ENCODE measurements at regions not wholly inside any gene's neighbourhood (a gene's known extent, or its start where the extent isn't known, plus 50 kb on each side); places are given as distances from the start of the nearest gene placed in this dataset.

DNA sequence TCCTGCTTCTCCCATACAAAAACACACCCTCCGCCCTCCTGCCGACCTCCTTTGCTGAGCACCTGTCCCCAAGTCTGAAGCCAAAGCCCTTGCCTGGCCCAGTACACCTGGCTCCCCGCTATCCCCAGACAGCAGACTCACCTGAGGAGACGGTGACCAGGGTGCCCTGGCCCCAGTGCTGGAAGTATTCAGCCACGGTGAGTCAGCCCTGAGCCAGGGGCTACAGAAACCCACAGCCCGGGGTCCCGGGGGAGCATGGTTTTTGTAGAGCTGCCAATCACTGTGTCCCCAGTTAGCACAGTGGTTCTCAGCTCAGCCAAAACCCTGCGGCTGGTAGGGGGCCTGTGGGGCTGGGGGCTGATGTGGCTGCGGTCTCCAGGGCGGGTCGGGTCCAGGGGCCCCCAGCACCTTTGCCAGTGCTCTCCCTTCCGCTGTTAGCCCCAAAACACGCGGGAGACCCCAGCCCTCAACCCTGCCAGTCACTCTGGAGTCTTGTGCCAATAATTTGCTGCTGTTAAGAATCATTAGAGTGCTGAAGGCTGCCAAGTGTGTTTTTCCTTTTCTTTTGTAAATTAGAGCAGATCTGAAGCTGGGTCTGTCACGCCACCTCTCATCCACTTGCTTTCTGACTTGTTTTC is 339.0 kb downstream of the TMEM121 start:
- H3K4me1 ChIP-seq (ENCODE audit: control insufficient read depth, insufficient read depth, low read length) = no peaks in the 10 kb centered on the region
- no peaks in the 10 kb centered on the region for H3K9me3 ChIP-seq (ENCODE audit: control insufficient read depth, low read length)
- H3K27me3 ChIP-seq (ENCODE audit: control insufficient read depth, insufficient read depth, low read length) = no peaks in the 10 kb centered on the region
- H3K9ac ChIP-seq (ENCODE audit: low read length) = no peak overlapping the region
- no peak overlapping the region for H3K4me3 ChIP-seq (ENCODE audit: low read length)
- no peaks in the 10 kb centered on the region for H3K36me3 ChIP-seq (ENCODE audit: control insufficient read depth, insufficient read depth, low read length)

DNA sequence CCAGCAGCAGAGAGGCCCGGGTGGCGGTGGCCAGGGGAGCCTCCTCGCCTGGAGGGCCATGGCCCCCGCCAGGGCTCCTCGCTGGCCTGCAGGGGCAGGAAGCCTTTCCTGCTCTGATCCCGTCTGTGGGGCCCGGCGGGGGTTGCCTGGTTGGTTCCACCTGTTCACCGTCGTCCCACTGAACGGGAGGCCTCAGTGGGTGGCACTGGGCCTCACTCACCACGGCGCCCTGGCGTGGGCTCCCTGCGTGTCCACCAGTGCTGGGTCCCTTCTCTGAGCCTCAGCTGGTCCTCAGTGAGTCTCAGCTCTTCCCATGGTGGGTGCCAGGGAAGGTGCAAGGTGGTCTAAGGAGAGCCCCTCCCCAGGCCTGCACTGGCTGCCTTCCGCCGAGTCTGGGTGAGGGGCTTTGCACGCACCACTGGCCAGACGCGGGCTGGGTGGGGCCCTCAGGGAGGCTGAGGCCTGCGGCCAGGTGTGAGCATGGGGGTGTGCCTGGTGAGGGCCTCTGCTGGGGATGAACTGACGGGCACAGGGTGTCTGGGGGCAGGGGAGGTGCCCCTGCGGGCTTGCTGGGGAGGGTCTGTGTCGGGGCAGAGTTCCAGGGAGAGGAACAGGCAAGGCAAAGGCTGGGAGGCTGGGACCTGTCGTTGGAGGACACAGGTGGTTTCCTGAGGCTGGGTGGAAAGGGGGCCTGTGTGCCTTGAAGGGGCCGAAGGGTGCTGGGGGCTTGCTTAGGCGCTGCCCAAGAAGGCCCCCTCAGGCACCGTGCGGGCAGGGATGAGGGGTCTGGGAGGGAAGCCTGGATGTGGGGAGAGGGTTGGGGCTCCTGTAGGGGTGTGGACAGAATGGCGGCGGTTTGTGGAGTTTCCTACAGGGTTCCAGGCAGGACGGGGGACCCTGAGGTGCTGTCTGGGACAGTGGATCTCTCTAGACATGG is 339.8 kb downstream of the TMEM121 start:
- Histone ChIP-seq H3K9me3 (ENCODE audit: control insufficient read depth, low read length) (no peaks in the 10 kb centered on the region), H3K27me3 (ENCODE audit: control insufficient read depth, insufficient read depth, low read length) (no peaks in the 10 kb centered on the region), H3K9ac (ENCODE audit: low read length) (no peak overlapping the region), H3K4me1 (ENCODE audit: control insufficient read depth, insufficient read depth, low read length) (no peaks in the 10 kb centered on the region), H3K36me3 (ENCODE audit: control insufficient read depth, insufficient read depth, low read length) (no peaks in the 10 kb centered on the region), H3K4me3 (ENCODE audit: low read length) (no peak overlapping the region)

DNA sequence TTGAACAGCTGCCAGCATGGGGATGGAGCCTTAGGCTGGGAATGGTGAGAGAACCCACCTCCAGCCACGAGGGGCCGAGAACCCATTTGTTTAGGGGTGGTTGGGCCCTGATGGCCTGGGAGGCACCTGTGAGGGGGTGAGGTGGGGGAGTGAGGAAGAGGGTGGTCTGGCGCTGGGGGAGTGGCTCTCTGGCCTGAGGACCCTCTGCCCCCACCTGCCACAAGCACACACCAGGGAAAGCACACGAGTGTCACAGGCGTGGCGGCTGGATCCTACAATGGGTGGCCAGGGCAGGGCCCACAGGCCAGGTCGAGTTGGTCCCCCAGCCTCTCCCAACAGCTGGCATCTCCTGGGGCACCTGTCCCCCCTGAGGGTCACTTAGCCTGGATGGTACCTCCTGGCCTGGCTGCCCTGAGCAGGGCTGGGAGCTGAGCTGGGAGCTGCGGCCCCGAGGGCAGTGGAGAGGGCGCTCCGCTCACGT is 340.5 kb downstream of the TMEM121 start:
- Histone ChIP-seq H3K36me3 (ENCODE audit: control insufficient read depth, insufficient read depth, low read length) (no peaks in the 10 kb centered on the region), H3K4me1 (ENCODE audit: control insufficient read depth, insufficient read depth, low read length) (no peaks in the 10 kb centered on the region), H3K9me3 (ENCODE audit: control insufficient read depth, low read length) (no peaks in the 10 kb centered on the region), H3K27me3 (ENCODE audit: control insufficient read depth, insufficient read depth, low read length) (no peaks in the 10 kb centered on the region), H3K9ac (ENCODE audit: low read length) (no peak overlapping the region), H3K4me3 (ENCODE audit: low read length) (no peak overlapping the region)

DNA sequence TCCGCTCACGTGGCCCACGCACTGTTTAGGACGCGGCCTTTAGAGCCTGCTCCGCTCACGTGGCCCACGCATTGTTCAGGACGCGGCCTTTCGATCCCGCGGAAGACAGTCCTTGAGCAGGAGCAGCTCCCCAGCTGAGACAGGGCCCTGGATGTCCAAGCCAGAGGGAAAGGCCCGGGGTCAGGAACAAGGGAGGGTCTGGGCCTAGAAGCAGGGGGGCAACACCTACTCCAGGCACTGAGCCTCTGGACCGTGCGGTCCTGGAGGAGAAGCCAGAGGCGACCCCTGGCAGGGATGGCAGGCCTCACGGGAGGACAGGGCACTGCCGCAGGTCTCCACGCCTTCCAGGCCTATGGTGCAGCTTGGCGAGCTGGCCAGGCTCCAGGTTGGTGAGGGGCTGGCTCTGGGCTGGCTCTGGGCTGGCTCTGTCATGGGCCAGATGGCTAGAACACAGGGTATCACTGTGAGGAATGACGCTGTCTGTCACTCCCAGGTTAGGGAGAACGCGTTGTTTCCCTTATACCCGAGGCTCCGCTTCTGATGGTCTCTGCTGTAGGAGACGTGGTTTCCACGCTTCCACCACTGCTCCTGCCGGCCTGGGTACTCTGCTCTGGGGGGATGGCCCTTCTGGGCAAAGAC is 341.7 kb downstream of the TMEM121 start:
- H3K9ac ChIP-seq (ENCODE audit: low read length) = no peak overlapping the region
- no peaks in the 10 kb centered on the region for H3K36me3 ChIP-seq (ENCODE audit: control insufficient read depth, insufficient read depth, low read length)
- H3K9me3 ChIP-seq (ENCODE audit: control insufficient read depth, low read length) = no peaks in the 10 kb centered on the region
- H3K4me3 ChIP-seq (ENCODE audit: low read length) = no peak overlapping the region
- no peaks in the 10 kb centered on the region for H3K27me3 ChIP-seq (ENCODE audit: control insufficient read depth, insufficient read depth, low read length)
- no peaks in the 10 kb centered on the region for H3K4me1 ChIP-seq (ENCODE audit: control insufficient read depth, insufficient read depth, low read length)

- Histone ChIP-seq H3K36me3 (ENCODE audit: control insufficient read depth, insufficient read depth, low read length) (no peaks in the 10 kb centered on the region), H3K4me3 (ENCODE audit: low read length) (no peak overlapping the region), H3K4me1 (ENCODE audit: control insufficient read depth, insufficient read depth, low read length) (no peaks in the 10 kb centered on the region), H3K9ac (ENCODE audit: low read length) (no peak overlapping the region), H3K9me3 (ENCODE audit: control insufficient read depth, low read length) (no peaks in the 10 kb centered on the region), H3K27me3 (ENCODE audit: control insufficient read depth, insufficient read depth, low read length) (no peaks in the 10 kb centered on the region)
These were observed 345.2 kb downstream of the TMEM121 start for GRCh38 chr14:105871590-105871989.

- no peaks in the 10 kb centered on the region for H3K27me3 ChIP-seq (ENCODE audit: control insufficient read depth, insufficient read depth, low read length)
- H3K36me3 ChIP-seq (ENCODE audit: control insufficient read depth, insufficient read depth, low read length) = no peaks in the 10 kb centered on the region
- no peak overlapping the region for H3K9ac ChIP-seq (ENCODE audit: low read length)
- H3K4me1 ChIP-seq (ENCODE audit: control insufficient read depth, insufficient read depth, low read length) = no peaks in the 10 kb centered on the region
- no peaks in the 10 kb centered on the region for H3K9me3 ChIP-seq (ENCODE audit: control insufficient read depth, low read length)
- H3K4me3 ChIP-seq (ENCODE audit: low read length) = no peak overlapping the region
These were observed 347.6 kb downstream of the TMEM121 start for GRCh38 chr14:105873870-105874512.

GRCh38 chr14:105876158-105876557 is 349.8 kb downstream of the TMEM121 start:
- H3K4me3 ChIP-seq (ENCODE audit: low read length) = no peak overlapping the region
- no peaks in the 10 kb centered on the region for H3K4me1 ChIP-seq (ENCODE audit: control insufficient read depth, insufficient read depth, low read length)
- no peak overlapping the region for H3K9ac ChIP-seq (ENCODE audit: low read length)
- H3K9me3 ChIP-seq (ENCODE audit: control insufficient read depth, low read length) = no peaks in the 10 kb centered on the region
- no peaks in the 10 kb centered on the region for H3K36me3 ChIP-seq (ENCODE audit: control insufficient read depth, insufficient read depth, low read length)
- no peaks in the 10 kb centered on the region for H3K27me3 ChIP-seq (ENCODE audit: control insufficient read depth, insufficient read depth, low read length)

GRCh38 chr14:105876829-105877228 is 350.4 kb downstream of the TMEM121 start:
- Histone ChIP-seq H3K9me3 (ENCODE audit: control insufficient read depth, low read length) (no peaks in the 10 kb centered on the region), H3K9ac (ENCODE audit: low read length) (no peak overlapping the region), H3K4me3 (ENCODE audit: low read length) (no peak overlapping the region), H3K4me1 (ENCODE audit: control insufficient read depth, insufficient read depth, low read length) (no peaks in the 10 kb centered on the region), H3K27me3 (ENCODE audit: control insufficient read depth, insufficient read depth, low read length) (no peaks in the 10 kb centered on the region), H3K36me3 (ENCODE audit: control insufficient read depth, insufficient read depth, low read length) (no peaks in the 10 kb centered on the region)

DNA sequence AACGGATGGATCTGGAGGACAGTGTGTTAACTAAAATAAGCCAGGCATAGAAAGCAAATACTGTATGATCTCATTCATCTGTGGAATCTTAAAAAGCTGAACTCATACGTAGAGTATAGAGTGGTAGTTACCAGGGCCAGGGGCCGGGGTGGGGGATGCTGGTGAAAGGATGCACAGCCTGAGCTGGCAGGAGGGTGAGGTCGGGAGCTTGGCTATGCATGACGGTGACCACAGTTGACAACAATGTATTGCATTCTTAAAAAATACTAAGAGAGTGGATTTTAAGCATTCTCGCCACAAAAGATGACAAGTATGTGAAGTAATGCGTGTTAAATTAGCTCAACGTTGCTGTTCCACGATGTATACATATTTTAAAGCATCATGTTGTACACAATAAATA is 351.3 kb downstream of the TMEM121 start:
- Histone ChIP-seq H3K4me3 (ENCODE audit: low read length) (no peak overlapping the region), H3K9ac (ENCODE audit: low read length) (no peak overlapping the region), H3K27me3 (ENCODE audit: control insufficient read depth, insufficient read depth, low read length) (no peaks in the 10 kb centered on the region), H3K4me1 (ENCODE audit: control insufficient read depth, insufficient read depth, low read length) (no peaks in the 10 kb centered on the region), H3K36me3 (ENCODE audit: control insufficient read depth, insufficient read depth, low read length) (no peaks in the 10 kb centered on the region), H3K9me3 (ENCODE audit: control insufficient read depth, low read length) (no peaks in the 10 kb centered on the region)

- no peaks in the 10 kb centered on the region for H3K4me1 ChIP-seq (ENCODE audit: control insufficient read depth, insufficient read depth, low read length)
- no peaks in the 10 kb centered on the region for H3K9me3 ChIP-seq (ENCODE audit: control insufficient read depth, low read length)
- no peak overlapping the region for H3K9ac ChIP-seq (ENCODE audit: low read length)
- H3K27me3 ChIP-seq (ENCODE audit: control insufficient read depth, insufficient read depth, low read length) = no peaks in the 10 kb centered on the region
- no peaks in the 10 kb centered on the region for H3K36me3 ChIP-seq (ENCODE audit: control insufficient read depth, insufficient read depth, low read length)
- H3K4me3 ChIP-seq (ENCODE audit: low read length) = no peak overlapping the region
These were observed 351.7 kb downstream of the TMEM121 start for GRCh38 chr14:105878125-105878524.

DNA sequence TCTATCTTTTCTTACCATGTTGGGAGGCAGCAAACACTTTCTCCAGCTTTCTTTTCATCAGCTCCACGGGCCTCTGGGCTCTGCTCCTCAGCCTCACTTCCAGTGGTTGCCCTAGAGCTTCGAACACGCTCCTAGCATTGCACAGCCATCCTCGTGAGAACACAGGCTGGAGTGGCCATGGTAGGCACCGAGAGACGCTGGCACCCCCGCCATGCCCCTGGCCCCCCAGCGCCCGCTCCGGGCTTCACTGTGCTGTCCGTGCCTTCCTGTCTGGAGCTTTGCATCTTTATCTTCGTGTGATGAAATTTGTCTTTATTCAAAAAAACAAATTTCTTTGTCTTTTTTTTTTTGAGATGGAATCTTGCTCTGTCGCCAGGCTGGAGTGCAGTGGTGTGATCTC is 352.2 kb downstream of the TMEM121 start:
- H3K27me3 ChIP-seq (ENCODE audit: control insufficient read depth, insufficient read depth, low read length) = no peaks in the 10 kb centered on the region
- no peak overlapping the region for H3K9ac ChIP-seq (ENCODE audit: low read length)
- H3K4me1 ChIP-seq (ENCODE audit: control insufficient read depth, insufficient read depth, low read length) = no peaks in the 10 kb centered on the region
- H3K36me3 ChIP-seq (ENCODE audit: control insufficient read depth, insufficient read depth, low read length) = no peaks in the 10 kb centered on the region
- H3K4me3 ChIP-seq (ENCODE audit: low read length) = no peak overlapping the region
- no peaks in the 10 kb centered on the region for H3K9me3 ChIP-seq (ENCODE audit: control insufficient read depth, low read length)

DNA sequence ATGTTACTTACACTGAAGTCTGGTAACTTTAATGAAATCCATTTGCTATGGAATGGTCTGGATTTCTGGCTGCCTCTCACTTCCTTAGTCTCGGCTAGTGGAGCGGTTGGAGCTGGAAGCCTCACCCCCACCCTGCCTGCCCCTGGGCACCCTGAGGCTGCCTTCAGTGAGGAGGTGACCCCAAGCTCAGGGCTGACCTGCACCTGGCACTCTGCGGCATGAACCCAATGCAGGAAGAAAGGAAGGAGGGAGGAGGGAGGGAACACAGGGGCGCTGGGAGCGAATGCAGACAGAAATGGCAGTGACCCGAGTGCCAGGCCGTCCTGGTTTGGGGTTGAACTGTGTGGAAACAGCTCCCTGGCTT is 353.1 kb downstream of the TMEM121 start:
- H3K9me3 ChIP-seq (ENCODE audit: control insufficient read depth, low read length) = no peaks in the 10 kb centered on the region
- H3K9ac ChIP-seq (ENCODE audit: low read length) = no peak overlapping the region
- no peaks in the 10 kb centered on the region for H3K36me3 ChIP-seq (ENCODE audit: control insufficient read depth, insufficient read depth, low read length)
- H3K4me3 ChIP-seq (ENCODE audit: low read length) = no peak overlapping the region
- H3K4me1 ChIP-seq (ENCODE audit: control insufficient read depth, insufficient read depth, low read length) = no peaks in the 10 kb centered on the region
- H3K27me3 ChIP-seq (ENCODE audit: control insufficient read depth, insufficient read depth, low read length) = no peaks in the 10 kb centered on the region
